GM21526 (cell line): ENCODE measurements at regions not wholly inside any gene's neighbourhood (a gene's known extent, or its start where the extent isn't known, plus 50 kb on each side); places are given as distances from the start of the nearest gene placed in this dataset.
"Not testable (repeated sequence)": the region's sequence is repeated elsewhere in the genome, so short reads cannot be mapped to it uniquely, and the experiment has no call there.

Source experiments
- ATAC-seq: cut with Tn5 transposase; IDR thresholded peaks from one replicate; pipeline ENCODE4 v1.9.1; 2021; ENCODE audit warnings: moderate library complexity; ENCODE audit not compliant: unreplicated experiment, low FRiP score

DNA sequence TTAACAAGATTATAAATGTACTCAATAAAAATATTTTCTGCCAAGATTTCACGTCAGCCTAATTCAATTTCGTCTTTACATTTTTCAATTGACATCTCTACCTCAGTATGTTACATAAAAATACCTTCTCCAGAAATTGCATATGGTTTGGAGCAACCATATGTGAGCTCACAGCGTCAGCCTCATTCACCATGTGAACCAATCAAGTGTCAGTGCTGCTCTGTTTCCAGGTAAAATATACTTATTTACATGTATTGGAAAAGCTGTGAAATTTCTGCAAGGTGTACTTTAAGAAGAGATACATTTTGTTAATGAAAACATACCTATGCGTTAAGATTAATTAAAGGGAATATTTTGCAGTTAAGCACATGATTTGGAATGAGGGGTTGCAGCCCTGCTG is 110.7 kb upstream of the PRSS1 start:
- ATAC-seq, result no peak

GRCh38 chr7:142637240-142637639 is 112.0 kb upstream of the PRSS1 start:
- ATAC-seq, result no peak

GRCh38 chr7:142636751-142637150 is 112.5 kb upstream of the PRSS1 start:
- no peak for ATAC-seq

GRCh38 chr7:142636107-142636506 is 113.2 kb upstream of the PRSS1 start:
- not testable (repeated sequence) for ATAC-seq

- peak; percentile 97 for ATAC-seq
These were observed 116.8 kb upstream of the PRSS1 start for GRCh38 chr7:142632271-142633134.

- no peak for ATAC-seq
These were observed 119.5 kb upstream of the PRSS1 start for GRCh38 chr7:142629588-142630260.

DNA sequence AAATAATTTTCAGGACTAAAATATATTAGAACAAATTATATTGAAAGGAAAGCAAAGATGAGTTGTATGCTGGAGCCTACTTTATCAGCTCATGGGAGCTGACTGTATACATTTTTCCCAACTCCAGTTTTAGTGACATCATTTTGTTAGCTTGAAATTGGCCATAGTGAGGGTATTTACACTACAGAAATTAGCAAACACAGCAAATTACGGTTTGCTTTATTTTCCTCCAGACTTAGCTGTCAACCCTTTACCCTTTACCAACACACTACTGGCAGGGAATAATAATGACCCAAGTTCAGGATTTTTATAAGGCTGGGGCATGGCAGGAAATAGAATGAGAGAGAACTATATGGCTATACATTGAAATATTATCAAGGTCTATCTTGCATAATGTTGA is 120.3 kb upstream of the PRSS1 start:
- no peak for ATAC-seq

- ATAC-seq, result not testable (repeated sequence)
These were observed 122.0 kb upstream of the PRSS1 start for GRCh38 chr7:142627223-142627622.

- peak; percentile 86 for ATAC-seq
These were observed 122.7 kb upstream of the PRSS1 start for GRCh38 chr7:142626420-142627035.

GRCh38 chr7:142625216-142625615 is 124.1 kb upstream of the PRSS1 start:
- not testable (repeated sequence) for ATAC-seq

DNA sequence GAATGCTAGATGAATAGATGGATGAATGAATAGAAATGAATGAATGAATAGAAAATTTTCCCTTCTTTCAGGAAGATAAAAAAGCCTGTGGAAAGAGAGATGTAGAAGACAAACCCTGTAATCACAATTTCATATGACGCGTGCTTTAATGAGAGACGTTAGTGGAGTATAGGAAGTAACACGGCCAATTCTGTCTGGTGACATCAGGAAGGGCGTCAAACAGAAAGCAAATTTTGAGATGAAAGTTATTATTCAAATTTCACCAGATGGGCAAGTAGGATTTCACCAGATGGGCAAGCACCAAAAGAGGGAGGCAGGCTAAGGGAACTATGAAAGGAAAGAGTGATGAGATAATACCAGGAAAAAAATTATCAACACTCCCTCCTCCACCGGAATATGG is 128.9 kb upstream of the PRSS1 start:
- ATAC-seq, result no peak

DNA sequence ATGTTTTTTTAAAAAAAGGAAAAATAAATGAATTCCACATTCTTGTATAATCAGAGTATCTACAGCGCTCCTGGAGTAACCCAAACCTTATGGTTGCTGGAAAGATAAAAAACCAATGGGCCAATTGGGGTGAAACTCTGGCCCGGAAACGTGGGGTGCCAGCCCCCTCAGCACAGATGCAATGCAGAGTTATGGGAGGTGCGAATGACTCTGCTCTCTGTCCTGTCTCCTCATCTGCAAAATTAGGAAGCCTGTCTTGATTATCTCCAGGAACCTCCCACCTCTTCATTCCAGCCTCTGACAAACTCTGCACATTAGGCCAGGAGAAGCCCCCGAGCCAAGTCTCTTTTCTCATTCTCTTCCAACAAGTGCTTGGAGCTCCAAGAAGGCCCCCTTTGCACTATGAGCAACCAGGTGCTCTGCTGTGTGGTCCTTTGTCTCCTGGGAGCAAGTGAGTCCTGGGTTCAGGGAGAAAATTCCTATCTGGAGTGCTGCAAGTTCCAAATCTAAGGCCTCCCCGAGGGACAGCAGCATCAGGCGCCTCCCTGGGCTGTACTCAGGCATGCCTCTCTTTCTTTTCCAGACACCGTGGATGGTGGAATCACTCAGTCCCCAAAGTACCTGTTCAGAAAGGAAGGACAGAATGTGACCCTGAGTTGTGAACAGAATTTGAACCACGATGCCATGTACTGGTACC is 130.5 kb upstream of the PRSS1 start:
- ATAC-seq, result no peak

GRCh38 chr7:142616842-142617241 is 132.4 kb upstream of the PRSS1 start:
- no peak for ATAC-seq

- ATAC-seq, result no peak
These were observed 133.1 kb upstream of the PRSS1 start for GRCh38 chr7:142616121-142616643.

GRCh38 chr7:142615508-142615907 is 133.8 kb upstream of the PRSS1 start:
- no peak for ATAC-seq

DNA sequence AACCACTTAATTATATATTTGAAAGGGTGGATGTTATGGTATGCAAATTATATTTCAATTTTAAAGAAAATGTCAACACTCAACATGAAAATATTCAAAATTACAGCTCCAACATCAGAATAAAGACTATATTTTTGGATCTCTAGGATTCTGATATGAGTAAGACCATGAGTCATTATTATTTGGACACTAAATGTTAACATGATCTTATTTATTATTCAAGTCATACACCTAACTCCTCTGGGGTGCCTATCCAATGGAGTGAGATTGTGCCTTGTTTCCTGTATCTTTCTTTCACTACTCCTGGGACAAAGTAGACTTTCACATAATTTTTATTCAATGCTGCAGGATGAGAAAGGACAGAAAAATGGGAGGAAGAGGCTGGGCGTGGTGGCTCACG is 135.2 kb upstream of the PRSS1 start:
- no peak for ATAC-seq

DNA sequence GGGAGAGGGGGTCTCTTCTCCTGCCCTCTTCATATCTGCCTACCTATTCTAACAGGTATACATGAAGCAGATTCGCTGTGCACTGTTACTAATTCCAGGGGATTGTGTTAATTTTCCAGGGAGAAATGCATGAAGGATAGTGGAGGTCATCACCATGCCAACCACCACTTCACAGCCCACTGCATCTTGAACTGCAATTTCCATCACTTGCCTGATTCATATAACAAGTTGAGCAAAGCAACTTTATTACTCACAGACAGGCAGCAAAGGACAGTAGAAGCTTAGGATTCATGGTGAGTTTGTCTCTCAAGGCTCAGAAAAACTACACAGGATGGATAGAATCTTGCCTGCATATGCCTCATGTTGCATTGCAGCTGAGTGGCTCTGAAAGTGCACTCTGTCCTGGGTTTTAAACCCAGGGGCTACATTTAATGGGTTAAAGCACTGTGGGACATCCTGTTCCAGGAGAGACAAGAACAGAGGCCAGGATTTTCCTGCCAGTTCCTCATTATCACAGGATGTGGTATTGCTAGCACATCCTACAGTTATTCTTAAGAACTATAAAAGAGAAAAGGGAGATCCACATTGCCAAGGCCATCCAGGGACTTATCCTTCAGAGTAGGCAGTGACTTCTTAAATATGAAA is 136.9 kb upstream of the PRSS1 start:
- ATAC-seq, result no peak

GRCh38 chr7:142611566-142612236 is 137.6 kb upstream of the PRSS1 start:
- ATAC-seq, result no peak

- ATAC-seq, result no peak
These were observed 140.4 kb upstream of the PRSS1 start for GRCh38 chr7:142608630-142609428.
